IMR-90 (cell line): ENCODE measurements at regions not wholly inside any gene's neighbourhood (a gene's known extent, or its start where the extent isn't known, plus 50 kb on each side); places are given as distances from the start of the nearest gene placed in this dataset.

Experiments used
- ATAC-seq: fragments of 200-7000 bp; cut with Tn5 transposase; 2 replicates; pipeline ENCODE4 v1.9.1; 2020; ENCODE audit warnings: low read depth, mild to moderate bottlenecking, moderate library complexity
- BruUV-seq: library from RNA; stranded (reverse); fragments of 400-500 nt; replicated peaks from 2 replicates; lab custom pipeline; 2021; lab: Mats Ljungman, UMichigan
- CTCF ChIA-PET: fragments of 300-600 bp; formaldehyde crosslinking; extraction: SDS; loops from one replicate; lab custom pipeline; 2021; ENCODE audit warnings: antibody characterized with exemption; lab: Yijun Ruan, JAX
- POLR2A ChIA-PET: fragments of 300-600 bp; sonication (Branson Sonifier 250); formaldehyde crosslinking; loops from one replicate; lab custom pipeline; 2022; ENCODE audit warnings: antibody characterized with exemption; ENCODE audit not compliant: unreplicated experiment; lab: Charles Lee
- DNase-seq: peaks from one replicate; pipeline ENCODE4 v3.0.0; 2013
- H2AFZ ChIP-seq: replicated peaks from 2 replicates; pipeline ENCODE3; 2013; ENCODE audit warnings: low read length, mild to moderate bottlenecking; ENCODE audit not compliant: poor library complexity
- H2AK5ac ChIP-seq: 2 replicates; pipeline ENCODE4 v1.6.1; 2013; ENCODE audit warnings: low read depth, low read length, inconsistent platforms
- H2AK9ac ChIP-seq: replicated peaks from 2 replicates; pipeline ENCODE3; 2013; ENCODE audit warnings: mild to moderate bottlenecking, low read depth, low read length, moderate library complexity; ENCODE audit not compliant: poor library complexity
- H2BK120ac ChIP-seq: 2 replicates; pipeline ENCODE4 v1.6.1; 2013; ENCODE audit warnings: low read depth, low read length, inconsistent platforms
- H2BK15ac ChIP-seq: 3 replicates; pipeline ENCODE4 v1.6.1; 2013; ENCODE audit warnings: low read depth, low read length, inconsistent platforms
- H2BK20ac ChIP-seq: 2 replicates; pipeline ENCODE4 v1.6.1; 2013; ENCODE audit warnings: low read depth, mild to moderate bottlenecking, inconsistent platforms, low read length, moderate library complexity
- H2BK5ac ChIP-seq: 2 replicates; pipeline ENCODE4 v1.6.1; 2013; ENCODE audit warnings: mild to moderate bottlenecking, low read depth, low read length, inconsistent platforms; ENCODE audit not compliant: poor library complexity, severe bottlenecking
- H3K14ac ChIP-seq: replicated peaks from 2 replicates; pipeline ENCODE4 v1.6.1; 2013; ENCODE audit warnings: low read depth, low read length, inconsistent platforms
- H3K18ac ChIP-seq: 2 replicates; pipeline ENCODE4 v1.6.1; 2013; ENCODE audit warnings: low read depth, low read length, control low read depth
- H3K23ac ChIP-seq: 2 replicates; pipeline ENCODE4 v1.6.1; 2013; ENCODE audit warnings: low read depth, low read length, inconsistent platforms
- H3K27ac ChIP-seq: 2 replicates; pipeline ENCODE4 v1.5.1; 2013; ENCODE audit warnings: mild to moderate bottlenecking, control low read depth, low read length; ENCODE audit not compliant: insufficient read depth
- H3K27me3 ChIP-seq: 2 replicates; pipeline ENCODE4 v1.6.1; 2013; ENCODE audit warnings: low read length; ENCODE audit not compliant: control insufficient read depth, insufficient read depth
- H3K36me3 ChIP-seq: 2 replicates; pipeline ENCODE4 v1.6.1; 2013; ENCODE audit warnings: low read length, mixed read lengths; ENCODE audit not compliant: control insufficient read depth, insufficient read depth
- H3K4ac ChIP-seq: 2 replicates; pipeline ENCODE4 v1.6.1; 2013; ENCODE audit warnings: low read depth, low read length, inconsistent platforms
- H3K4me1 ChIP-seq: 2 replicates; pipeline ENCODE4 v1.6.1; 2013; ENCODE audit warnings: low read length, mixed read lengths; ENCODE audit not compliant: control insufficient read depth, insufficient read depth
- H3K4me2 ChIP-seq: 2 replicates; pipeline ENCODE4 v1.6.1; 2013; ENCODE audit warnings: low read depth, mild to moderate bottlenecking, control low read depth, low read length, moderate library complexity
- H3K4me3 ChIP-seq: 2 replicates; pipeline ENCODE4 v1.5.1; 2013; ENCODE audit warnings: low read depth, mild to moderate bottlenecking, control low read depth, low read length, moderate library complexity; ENCODE audit not compliant: insufficient read depth
- H3K56ac ChIP-seq: 2 replicates; pipeline ENCODE4 v1.6.1; 2013; ENCODE audit warnings: low read length, inconsistent platforms; ENCODE audit not compliant: insufficient read depth; ENCODE audit errors: extremely low read depth
- H3K79me1 ChIP-seq, 2 experiments: 2 replicates each; pipeline ENCODE4 v1.6.1; 2013; ENCODE audit warnings: low read length in 2 of 2, inconsistent platforms in 1 of 2, low read depth in 1 of 2
- H3K9ac ChIP-seq: 2 replicates; pipeline ENCODE4 v1.6.1; 2013; ENCODE audit warnings: low read depth, low read length, control low read depth
- H3K9me1 ChIP-seq: 2 replicates; pipeline ENCODE4 v1.6.1; 2013; ENCODE audit warnings: low read length, inconsistent platforms; ENCODE audit not compliant: insufficient read depth
- H3K9me3 ChIP-seq: 2 replicates; pipeline ENCODE4 v1.6.1; 2013; ENCODE audit warnings: low read length; ENCODE audit not compliant: control insufficient read depth, insufficient read depth
- H4K20me1 ChIP-seq: 2 replicates; pipeline ENCODE4 v1.6.1; 2013; ENCODE audit warnings: low read length, inconsistent platforms; ENCODE audit not compliant: insufficient read depth
- H4K5ac ChIP-seq: 2 replicates; pipeline ENCODE4 v1.6.1; 2013; ENCODE audit warnings: mild to moderate bottlenecking, low read depth, low read length, control low read depth
- H4K8ac ChIP-seq, 2 experiments: 2 replicates each; pipeline ENCODE4 v1.6.1; 2013; ENCODE audit warnings: low read depth in 2 of 2, low read length in 2 of 2, control low read depth in 1 of 2, inconsistent platforms in 1 of 2
- H4K91ac ChIP-seq: 2 replicates; pipeline ENCODE4 v1.6.1; 2013; ENCODE audit warnings: low read depth, low read length, inconsistent platforms; ENCODE audit not compliant: insufficient read depth
- BHLHE40 ChIP-seq: fragments of 150-350 bp; IDR thresholded peaks from 2 replicates; pipeline ENCODE4 v1.6.1; 2016; ENCODE audit warnings: mild to moderate bottlenecking, low read depth, low read length
- CEBPB ChIP-seq: IDR thresholded peaks from 2 replicates; pipeline ENCODE4 v1.6.1; 2012; ENCODE audit warnings: low read depth, low read length, improper control_type of control experiment
- CHD1 ChIP-seq: IDR thresholded peaks from 2 replicates; pipeline ENCODE4 v1.6.1; 2012; ENCODE audit warnings: low read depth, low read length, improper control_type of control experiment
- CTCF ChIP-seq: conservative IDR thresholded peaks from 2 replicates; pipeline ENCODE4 v1.5.1; 2012; ENCODE audit warnings: mild to moderate bottlenecking, low read depth, low read length, improper control_type of control experiment
- FOS ChIP-seq: fragments of 150-350 bp; IDR thresholded peaks from 2 replicates; pipeline ENCODE4 v1.6.1; 2016; ENCODE audit warnings: low read depth, low read length
- MXI1 ChIP-seq: IDR thresholded peaks from 2 replicates; pipeline ENCODE4 v1.6.1; 2012; ENCODE audit warnings: low read depth, mild to moderate bottlenecking, low read length, moderate library complexity, borderline replicate concordance
- NFE2L2 ChIP-seq: fragments of 150-350 bp; IDR thresholded peaks from 2 replicates; pipeline ENCODE4 v1.6.1; 2016; ENCODE audit warnings: low read depth, mild to moderate bottlenecking, low read length
- POLR2A ChIP-seq: IDR thresholded peaks from 2 replicates; pipeline ENCODE4 v1.6.1; 2012; ENCODE audit warnings: mild to moderate bottlenecking, low read depth, low read length
- RAD21 ChIP-seq: IDR thresholded peaks from 2 replicates; pipeline ENCODE4 v1.6.1; 2012; ENCODE audit warnings: low read length, improper control_type of control experiment
- RCOR1 ChIP-seq: IDR thresholded peaks from 2 replicates; pipeline ENCODE4 v1.6.1; 2012; ENCODE audit warnings: mild to moderate bottlenecking, low read length, improper control_type of control experiment; ENCODE audit not compliant: insufficient replicate concordance
- USF2 ChIP-seq: fragments of 150-350 bp; IDR thresholded peaks from 2 replicates; pipeline ENCODE4 v1.6.1; 2017; ENCODE audit warnings: mild to moderate bottlenecking, antibody characterized with exemption, low read length, low read depth
- WGBS, 2 experiments: methylation state at CpG; one replicate each; pipeline versions ENCODE4 v1.1.5 to v1.1.7; 2013; ENCODE audit warnings: missing lambda C conversion rate in 2 of 2; ENCODE audit not compliant: insufficient read length in 1 of 2; ENCODE audit errors: extremely low coverage in 2 of 2; 5-methylcytosine and 5-hydroxymethylcytosine counted together
- dilution Hi-C: fragments of 300-500 bp; cut with HindIII; formaldehyde crosslinking; loops from one replicate; pipeline ENCODE4 v1.14.3; 2018; ENCODE audit warnings: low sequenced_read_pairs; ENCODE audit not compliant: unreplicated experiment
- in situ Hi-C: fragments of 300-500 bp; cut with MboI; formaldehyde crosslinking; loops from 3 replicates; pipeline ENCODE4 v1.14.3; 2019; ENCODE audit warnings: low sequenced_read_pairs, inconsistent platforms, mixed read lengths
- intact Hi-C: fragments of 100-400 bp; cut with micrococcal nuclease; formaldehyde crosslinking; loops from 2 replicates; pipeline ENCODE4 v1.10.0; 2022

GRCh38 chr11:21983431-21983830, 209.5 kb upstream of the ANO5 start:
- no peak for ATAC-seq
- ChIA-PET CTCF (no interaction called here), POLR2A (no interaction called here)
- no peak overlapping the region for H3K56ac ChIP-seq
- H2AK5ac ChIP-seq: no peak overlapping the region
- no peak overlapping the region for H2BK20ac ChIP-seq
- no peaks in the 10 kb centered on the region for H3K79me1 ChIP-seq
- H3K14ac ChIP-seq: no peak overlapping the region
- H3K9me1 ChIP-seq: no peaks in the 10 kb centered on the region
- no peak overlapping the region for H3K27ac ChIP-seq
- H2BK15ac ChIP-seq: no peak overlapping the region
- no peak overlapping the region for H3K23ac ChIP-seq
- H4K5ac ChIP-seq: no peak overlapping the region
- in situ Hi-C loops: no loop called here
- H4K91ac ChIP-seq: no peak overlapping the region
- no peak overlapping the region for H3K18ac ChIP-seq
- no peak overlapping the region for H3K4me3 ChIP-seq
- intact Hi-C loops: no loop called here
- peaks cover 5% of the 10 kb centered on the region; the same call in 1 of the 2 replicates for H3K9me3 ChIP-seq
- H2AK9ac ChIP-seq: no peak overlapping the region
- no peak overlapping the region for H2BK120ac ChIP-seq
- no peak overlapping the region for H3K4ac ChIP-seq
- no peaks in the 10 kb centered on the region for H3K27me3 ChIP-seq
- H3K4me1 ChIP-seq: no peaks in the 10 kb centered on the region
- DNase-seq: no peak
- dilution Hi-C loops: no loop called here
- no peaks in the 10 kb centered on the region for H4K20me1 ChIP-seq
- no peaks in the 10 kb centered on the region for H3K36me3 ChIP-seq
- BruUV-seq: no TSS peak
- no peak overlapping the region for H4K8ac ChIP-seq
- no CpG with 5 or more reads among the region's 2 CpGs for WGBS, 2 experiments
- no peak overlapping the region for H2BK5ac ChIP-seq
- H2AFZ ChIP-seq: no peak overlapping the region
- TF ChIP-seq NFE2L2: no peak
- TF ChIP-seq MXI1: no peak
- no peak for TF ChIP-seq CEBPB
- TF ChIP-seq CHD1: no peak
- TF ChIP-seq RCOR1: no peak
- no peak for TF ChIP-seq CTCF
- TF ChIP-seq FOS: no peak
- TF ChIP-seq POLR2A: no peak
- TF ChIP-seq USF2: no peak
- TF ChIP-seq BHLHE40: no peak
- no peak for TF ChIP-seq RAD21
- no peak overlapping the region for H3K9ac ChIP-seq
- no peak overlapping the region for H3K4me2 ChIP-seq
